Femur (tissue), 1 donor: ENCODE measurements at regions not wholly inside any gene's neighbourhood (a gene's known extent, or its start where the extent isn't known, plus 50 kb on each side); places are given as distances from the start of the nearest gene placed in this dataset.

Experiments
- DNase-seq: peaks from one replicate; pipeline ENCODE4 v3.0.0-alpha.2; 2017

DNA sequence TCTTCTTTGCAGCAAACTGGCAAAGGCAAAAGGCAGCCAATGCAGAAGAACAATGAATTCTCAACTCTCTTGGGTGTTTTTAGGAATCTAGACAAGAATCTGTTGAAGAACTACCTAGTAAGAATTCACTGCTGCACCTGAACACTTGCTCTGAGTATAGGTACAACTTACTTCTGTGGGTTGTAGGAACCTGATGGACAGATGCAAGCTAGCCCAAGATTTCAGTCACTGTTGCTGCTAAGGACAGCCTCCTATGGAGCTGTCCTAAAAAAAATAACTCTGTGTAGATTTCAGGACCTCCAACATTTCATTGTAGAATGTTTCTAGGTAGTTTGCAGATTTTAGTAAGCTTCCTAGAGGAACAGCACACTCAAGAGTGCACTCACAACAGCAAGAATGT is 363.5 kb downstream of the CBLN2 start:
- DNase-seq, result no peak

DNA sequence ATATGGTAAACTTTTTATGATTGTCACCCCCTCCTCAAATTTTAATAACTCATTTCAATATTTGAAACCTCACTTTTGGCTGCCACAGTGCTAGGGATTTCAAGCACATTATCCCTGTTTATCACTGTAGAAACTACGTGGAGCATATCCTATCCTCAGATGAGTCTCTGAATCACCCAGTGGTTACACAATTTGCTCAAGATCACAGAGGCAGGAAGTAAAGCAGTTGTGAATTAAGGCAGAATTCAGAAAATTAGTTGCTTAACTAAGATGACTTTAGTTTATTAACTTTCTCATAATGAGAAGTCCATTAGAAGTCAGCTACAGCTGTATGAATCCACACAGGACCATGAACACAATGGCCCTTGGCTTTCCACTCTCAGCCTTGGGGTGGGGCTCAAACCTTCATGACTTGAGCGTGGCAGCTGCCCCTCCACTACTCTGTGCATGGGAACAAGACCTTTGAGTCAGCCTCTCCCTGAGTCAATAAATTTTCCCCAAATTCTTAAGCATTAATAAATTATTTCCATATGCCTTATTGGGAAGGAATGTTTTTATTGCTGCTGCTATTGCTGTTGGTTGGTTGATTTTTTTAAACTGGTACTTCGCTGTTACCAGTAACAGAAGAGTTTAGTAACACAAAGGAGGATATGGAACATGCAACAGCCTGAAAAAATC is 369.0 kb downstream of the CBLN2 start:
- DNase-seq, result no peak

DNA sequence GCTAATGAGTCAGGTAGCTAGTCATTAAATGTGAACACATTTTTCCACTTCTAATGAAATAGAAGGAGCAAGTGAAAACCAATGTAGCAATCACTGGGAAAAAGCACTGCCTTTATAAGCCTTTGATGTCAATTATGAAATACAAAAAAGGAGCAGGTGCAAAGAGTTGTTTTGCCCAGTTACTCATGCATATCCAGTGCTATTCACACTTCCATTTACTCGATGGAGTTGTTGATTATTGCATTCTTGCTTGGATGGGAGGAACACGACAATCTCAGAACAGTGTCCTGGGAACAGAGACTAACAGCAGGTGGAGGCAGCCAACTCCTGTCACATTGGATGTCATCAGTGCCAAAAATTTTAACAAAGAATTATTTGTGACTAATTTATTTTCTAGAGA is 372.5 kb downstream of the CBLN2 start:
- no peak for DNase-seq

DNA sequence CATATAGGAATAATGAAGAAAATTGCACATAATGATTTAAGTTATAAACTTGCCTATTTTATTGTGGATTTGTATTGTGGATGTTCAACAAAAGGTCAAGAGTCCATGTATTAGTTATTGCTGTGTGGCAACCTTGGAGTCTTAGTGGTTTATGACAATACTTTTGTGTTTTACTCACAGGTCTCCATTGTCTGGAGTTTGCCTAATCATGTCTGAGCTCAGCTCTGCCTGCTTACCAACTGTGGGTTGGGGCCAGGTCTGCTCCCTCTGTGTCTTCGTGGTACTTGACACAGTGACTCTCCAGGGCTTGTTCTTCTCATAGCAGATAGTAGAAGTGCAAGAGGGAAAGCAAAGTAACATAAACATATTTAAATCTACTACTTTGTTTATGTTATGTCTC is 382.5 kb downstream of the CBLN2 start:
- DNase-seq, result no peak

DNA sequence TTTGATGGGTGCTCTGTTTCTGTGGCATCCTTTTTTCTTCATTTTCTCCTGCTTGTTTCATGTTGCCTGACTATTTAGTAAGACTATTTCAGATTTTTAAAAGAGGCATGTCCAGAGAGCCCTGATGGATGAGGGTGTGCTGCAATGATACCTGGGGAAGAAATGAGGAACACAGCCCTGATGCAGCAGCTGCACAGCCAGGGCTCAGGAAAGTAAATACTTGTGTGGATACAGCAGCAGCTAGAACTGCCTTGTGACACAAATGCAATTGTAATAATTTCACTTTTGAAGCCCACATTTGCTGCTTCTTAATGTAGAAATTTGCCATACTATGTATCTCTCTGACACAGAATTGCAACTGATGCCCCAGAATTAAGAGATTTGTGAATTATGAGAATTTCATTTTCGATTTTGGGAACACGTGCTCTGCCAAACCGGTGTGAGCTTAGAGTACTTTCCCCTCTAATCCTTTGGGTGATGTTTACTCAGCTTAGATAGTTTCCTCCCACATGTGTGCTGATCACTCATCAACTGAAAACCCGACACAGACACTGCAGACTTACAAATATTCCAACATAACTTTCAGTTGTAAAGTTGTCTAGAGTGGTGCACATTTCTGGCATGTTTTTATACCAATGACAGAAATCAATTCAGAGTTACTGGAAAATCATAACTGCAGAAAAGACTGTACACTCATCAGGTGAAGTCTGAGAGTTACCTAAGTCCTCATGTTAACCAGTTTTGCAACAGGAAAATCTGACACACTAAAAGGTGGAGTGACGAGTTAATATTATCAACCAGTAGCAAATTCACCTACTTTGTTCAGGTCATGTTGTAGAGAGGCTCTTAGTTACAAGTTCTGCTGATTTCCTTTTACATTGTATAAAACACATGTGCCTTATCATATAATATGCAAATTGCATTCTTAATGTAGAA is 383.4 kb downstream of the CBLN2 start:
- no peak for DNase-seq

DNA sequence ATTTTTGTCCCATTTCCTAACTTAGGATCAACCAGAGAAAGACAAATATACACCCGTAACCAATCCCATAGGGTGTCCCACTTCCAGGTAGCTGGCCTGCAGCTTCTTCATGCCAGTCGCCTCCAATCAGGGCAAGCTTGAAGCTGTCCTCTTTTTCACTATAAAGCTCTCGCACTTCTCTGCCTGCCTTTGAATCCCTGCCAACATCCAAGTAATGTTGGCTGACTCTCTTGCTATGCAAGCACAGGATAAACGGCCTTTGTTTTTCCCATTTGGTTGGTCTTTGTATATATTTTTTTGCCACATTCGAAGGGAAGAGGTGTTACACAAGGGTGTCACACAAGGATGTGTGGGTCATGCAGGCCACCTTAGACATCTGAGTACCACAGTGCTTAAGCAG is 388.8 kb downstream of the CBLN2 start:
- DNase-seq, result no peak

DNA sequence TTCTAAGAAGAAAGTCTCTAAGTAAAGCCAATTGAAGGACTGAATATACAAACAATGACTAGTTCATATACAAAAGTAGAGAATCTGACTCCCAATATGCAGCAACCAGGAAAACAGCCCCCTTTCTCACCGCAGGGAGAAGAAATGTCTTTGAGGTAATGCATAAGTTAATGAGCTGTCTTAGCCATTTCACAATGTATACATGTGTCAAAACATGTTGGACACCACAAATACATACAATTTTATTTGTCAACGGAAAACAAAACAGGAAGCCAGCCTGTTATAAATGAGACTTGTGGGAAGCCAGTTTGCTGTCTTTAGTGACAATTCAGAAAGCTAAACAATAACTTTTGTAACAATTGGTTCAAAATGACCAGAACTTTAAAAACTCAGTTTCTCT is 389.2 kb downstream of the CBLN2 start:
- no peak for DNase-seq

DNA sequence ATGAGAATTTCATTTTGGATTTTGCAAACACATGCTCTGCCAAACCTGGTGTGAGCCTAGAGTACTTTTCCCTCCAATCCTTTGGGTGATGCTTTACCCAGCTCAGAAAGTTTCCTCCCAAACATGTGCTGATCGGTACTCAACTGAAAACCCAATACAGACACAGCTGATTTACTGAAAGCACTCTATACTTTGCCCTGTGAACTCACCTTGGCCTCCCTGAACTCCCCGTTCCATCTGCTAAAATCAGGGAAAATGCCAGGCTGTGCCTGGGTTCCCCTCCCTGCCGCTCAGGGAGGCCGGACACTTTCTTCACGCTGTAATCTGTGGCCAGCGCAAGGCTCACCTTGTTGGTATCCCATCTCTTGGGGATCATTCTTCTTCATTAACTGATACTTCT is 391.2 kb downstream of the CBLN2 start:
- no peak for DNase-seq

DNA sequence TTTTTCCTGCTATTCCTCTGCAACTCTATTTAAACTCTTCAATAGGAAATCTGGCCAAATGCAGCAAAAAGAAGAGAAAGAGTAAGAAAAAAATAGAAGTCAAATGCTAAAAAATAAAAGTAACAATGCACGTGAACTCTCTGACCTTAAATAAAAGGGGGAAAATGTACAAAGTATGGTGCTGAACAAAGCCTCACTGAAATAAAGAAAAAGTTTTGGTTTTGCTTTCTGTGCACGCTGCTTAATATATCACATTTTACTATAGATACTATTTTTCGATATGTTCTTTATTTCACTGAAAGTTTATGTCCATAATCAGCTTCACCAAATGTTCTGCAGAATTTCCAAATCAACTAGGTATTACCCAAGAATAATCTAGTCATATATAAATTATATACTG is 396.3 kb downstream of the CBLN2 start:
- DNase-seq, result no peak

DNA sequence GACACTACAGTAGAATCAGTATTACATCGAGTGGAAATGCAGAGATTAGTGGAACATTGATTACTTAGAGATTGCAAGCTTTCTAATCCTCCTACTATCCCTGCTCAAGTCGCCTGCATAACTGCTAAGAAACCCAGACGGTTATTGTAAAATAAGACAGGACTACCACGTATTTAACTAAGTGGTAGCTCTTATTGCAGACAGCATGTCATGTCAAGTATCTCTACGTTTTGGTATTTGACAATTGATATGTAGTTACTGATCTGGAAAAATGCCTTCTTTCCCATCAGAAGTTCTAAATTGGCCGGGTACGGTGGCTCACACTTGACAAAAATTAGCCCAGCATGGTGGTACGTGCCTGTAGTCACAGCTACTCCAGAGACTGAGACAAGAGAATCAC is 404.1 kb downstream of the CBLN2 start:
- DNase-seq, result no peak

DNA sequence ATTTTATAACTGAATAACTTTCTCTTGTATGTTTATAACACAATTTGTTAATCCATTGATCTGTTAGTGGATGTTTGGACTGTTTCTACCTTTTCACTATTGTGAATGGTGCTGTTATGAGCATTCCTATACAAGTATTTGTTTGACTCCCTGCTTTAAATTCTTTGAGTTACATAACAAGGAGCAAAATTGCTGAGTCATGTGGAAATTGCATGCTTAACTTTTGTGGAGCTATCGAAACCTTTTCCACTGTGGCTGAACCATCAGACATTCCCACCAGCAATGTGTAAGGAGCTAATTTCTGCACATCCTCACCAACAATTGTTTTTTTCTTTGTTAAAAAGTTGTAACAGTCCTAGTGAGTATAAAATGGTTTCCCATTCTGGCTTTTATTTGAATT is 415.5 kb downstream of the CBLN2 start:
- DNase-seq, result no peak

DNA sequence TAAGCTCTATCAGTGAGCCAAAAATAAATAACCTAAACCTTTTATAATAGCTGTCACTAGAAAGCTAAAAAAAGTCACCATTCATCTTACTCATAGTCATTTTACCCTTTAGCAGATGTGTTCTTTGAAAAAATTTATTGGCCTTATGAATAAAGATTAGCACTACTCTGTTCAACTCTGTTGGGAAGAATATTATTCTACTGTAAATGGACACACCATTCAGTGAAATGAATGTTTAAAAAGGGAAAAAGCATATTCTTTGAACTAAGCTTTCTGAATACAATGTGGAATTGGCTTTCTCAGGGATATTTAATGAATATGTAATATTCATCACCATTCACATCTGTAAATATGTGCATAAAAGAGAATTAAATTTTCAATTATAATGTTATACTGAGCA is 422.0 kb downstream of the CBLN2 start:
- no peak for DNase-seq

DNA sequence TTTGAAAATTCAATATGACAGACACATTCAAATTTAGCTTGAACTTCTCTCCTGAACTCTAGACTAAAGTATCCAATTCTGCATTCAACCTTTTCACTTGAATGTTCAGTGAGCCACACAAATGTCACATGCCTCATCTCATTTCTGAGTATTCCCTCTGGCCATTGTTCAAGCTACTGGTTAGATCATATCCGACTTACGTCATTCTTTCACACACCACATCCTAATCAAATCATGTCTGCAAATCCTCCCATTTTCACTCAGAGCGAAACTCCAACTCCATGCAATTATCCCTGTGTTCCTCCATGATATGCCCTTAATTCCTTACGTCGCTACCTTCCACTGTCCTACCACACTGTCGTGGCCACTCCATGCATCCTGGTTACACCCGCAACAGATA is 425.1 kb downstream of the CBLN2 start:
- DNase-seq, result no peak

DNA sequence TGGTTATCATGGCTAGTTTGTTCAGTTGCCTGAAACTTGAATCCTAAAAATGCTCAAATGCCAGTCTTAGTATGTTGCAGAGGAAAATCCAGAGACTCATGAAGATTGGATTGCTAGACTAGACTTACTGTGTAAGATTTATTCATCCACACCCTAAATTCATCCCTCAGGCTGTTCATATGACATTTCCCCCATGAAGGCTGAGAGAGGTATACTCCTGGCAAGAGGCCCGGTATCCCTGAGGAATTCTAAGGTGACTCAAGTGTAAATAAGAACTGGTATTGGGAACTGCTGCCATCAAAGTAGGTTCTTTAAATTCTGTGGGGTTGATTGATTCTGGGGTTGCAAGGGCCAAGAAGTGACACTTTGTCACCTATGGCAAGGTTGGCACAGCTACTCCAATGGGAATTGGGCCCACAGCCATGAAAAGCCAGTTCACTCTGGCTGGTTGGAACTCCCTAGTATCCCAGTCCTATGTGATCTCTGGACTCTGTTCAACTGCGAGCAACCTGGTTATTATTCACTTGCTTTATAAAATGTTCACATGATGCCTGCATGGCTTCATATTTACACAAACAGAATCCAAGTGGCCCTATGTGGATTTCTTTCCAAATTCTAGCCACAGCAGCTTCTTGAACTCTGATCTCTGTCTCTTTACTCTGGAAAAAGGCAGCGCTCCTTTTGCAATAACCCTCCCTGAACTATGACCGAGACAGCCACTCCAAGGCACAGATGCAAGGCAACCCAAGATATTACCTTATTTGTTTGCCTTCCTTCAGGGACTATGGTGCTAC is 429.1 kb downstream of the CBLN2 start:
- no peak for DNase-seq

DNA sequence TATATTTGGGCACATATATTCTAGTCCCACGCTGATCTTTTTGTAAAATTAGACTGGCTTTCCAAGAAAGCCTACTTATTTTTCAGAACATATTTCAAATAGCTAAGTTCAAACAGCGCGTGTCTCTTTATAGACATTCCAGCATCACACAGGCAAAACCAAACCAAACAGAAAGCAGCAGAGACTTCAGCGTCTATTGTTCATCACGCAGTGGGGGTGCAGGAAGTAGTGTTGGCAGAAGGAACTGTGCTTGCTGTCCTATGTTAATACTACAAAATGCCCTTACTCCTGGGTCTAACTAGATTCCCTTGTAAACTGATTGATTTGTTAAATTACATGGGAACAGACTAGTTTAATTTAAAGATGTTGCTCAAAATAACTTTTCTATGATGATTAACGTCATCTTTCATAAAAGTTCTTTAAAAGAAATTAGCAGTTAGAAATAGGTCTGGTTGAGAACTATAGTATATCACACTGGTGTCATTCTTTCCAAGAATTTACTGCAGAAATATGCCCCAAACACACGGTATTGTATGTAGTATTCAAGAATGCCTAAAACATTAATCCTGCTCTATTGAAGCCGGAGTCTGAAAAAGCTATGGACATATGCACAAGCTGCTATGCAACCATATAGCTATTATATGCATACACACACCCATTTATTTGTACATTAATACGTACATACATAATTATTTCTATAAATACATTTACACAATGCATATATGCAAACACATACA is 436.3 kb downstream of the CBLN2 start:
- peak; percentile 26 for DNase-seq

DNA sequence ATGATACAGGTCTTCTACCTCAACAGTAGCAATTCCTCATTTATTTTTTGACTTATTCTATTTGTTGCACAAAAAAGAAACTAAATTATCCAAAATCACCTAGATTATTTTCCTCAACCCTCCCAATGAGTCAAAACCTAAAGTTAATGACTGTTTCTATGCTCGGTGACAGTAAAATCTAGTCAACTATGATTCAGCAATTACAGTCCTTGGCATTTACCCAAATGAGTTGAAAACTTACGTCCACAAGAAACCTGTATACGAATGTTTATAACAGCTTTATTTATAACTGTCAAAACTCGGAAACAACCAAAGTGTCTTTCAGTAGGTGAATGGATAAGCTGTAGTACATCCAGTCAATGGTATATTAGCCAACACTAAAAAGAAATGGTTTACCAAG is 439.3 kb downstream of the CBLN2 start:
- DNase-seq, result no peak

DNA sequence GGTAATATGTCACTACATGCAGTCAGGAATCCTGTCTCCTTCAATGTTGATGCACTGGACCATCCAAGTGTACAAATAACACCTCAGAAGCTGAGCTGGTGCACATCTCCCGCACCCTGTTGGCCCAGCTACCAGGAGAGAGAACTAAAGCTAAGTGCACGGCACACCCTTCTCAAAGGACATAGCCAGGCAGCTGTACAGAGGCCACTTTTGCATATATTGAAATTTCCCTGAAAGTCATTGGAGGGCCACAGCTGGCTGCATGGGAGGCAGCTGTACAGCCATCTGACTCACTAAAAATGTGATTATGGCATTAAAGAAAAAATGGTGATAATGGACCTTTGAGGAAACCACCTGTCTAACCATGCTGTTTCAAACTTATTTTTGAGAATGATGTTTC is 441.7 kb downstream of the CBLN2 start:
- DNase-seq, result no peak

DNA sequence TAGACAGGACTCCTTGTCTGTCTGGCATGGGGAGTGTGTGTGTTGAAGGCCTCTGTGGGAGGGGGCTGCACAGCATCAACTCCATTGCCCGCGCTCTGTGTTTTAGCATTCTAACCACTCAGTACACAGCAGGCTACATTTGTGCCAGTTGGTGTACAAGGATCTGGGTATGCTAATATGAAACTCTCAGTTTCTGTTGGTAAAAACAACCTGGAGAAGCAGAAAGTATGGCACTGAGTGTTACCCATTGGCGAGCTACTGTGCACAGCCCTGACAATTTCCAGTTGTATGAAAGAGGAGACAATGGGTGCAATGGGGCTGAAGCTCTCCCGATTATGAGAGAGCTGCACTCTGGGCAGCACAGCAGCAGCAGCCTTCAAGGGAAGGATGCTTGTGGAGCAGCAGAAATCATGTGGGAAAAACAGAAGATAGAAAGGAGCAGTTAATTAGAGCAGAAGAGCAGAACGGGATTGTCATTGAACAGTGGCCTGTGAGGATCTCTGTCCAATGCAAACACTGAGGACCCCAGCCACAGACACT is 443.6 kb downstream of the CBLN2 start:
- DNase-seq, result no peak

DNA sequence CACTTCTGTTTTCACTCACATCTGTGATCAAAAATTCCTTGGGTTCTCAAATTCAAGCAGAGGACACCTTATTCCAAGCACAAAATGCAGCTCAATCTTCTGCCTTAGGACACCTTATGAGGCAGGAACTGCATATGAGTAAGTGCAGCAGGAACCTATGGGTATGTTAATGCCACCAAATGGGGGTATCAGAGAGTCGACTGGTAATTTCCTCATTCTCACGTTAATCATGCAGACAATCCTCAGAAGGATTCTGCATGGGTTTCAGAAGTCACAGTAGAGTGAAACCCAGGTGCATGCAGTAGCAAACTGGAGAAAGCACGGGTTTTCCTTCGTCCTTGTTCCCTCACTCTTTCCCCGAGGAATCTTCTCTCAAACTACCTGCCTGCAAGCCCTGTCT is 452.8 kb downstream of the CBLN2 start:
- DNase-seq, result no peak

DNA sequence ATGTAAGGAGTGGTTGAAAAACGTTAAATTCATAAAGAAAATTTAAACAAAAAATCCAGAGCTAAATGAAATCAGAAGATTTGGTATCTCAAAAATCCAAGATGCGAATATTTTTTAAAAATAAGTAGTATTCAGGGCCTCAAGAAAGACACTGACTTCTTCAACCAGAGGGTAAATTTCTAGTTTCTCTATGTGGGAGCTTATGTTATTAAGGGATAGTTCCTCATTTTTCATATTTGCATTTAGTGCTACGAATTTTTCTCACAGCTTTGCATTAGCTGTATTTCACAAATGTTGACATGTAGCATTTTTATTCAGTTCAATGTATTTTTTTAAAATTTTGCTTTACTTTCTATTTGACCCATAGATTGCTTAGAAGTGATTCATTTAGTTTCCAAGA is 454.7 kb downstream of the CBLN2 start:
- DNase-seq, result no peak

DNA sequence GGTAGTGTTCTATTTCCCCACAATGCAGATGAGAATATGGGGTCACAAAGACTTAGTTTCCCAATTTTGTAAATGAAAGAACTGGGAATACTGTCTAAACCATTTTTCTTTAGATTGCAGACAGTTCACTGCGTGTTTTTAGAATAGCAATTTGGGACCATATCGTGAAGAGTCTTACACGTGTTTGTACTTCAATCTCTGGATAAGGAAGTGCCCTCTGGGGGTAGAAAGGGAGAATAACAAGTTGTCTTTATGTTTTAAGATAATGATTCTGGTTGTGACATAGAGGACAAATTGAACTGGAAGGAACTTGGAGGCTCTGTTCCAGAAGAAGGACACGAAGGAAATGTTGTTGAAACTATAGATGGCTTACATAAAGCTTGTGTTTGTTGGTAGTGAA is 457.7 kb downstream of the CBLN2 start:
- no peak for DNase-seq

DNA sequence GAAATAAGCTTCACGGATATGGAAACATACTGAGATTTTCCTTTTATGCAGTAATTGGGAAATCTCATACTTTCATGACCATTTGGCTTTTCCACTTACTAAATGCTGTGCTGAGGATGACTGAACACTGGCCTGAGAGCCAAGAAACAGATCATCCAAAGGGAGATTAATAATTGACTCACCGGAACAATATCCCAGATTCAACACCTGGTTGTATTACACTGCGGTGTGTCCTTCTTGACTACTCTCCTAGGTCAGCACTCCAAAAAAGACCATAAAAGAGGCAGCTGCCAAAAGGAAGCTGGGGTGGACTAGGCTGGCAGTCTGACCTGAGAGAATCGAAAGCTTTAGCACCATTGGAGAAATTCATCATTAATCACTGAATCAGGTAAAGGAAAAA is 469.1 kb downstream of the CBLN2 start:
- DNase-seq, result no peak

DNA sequence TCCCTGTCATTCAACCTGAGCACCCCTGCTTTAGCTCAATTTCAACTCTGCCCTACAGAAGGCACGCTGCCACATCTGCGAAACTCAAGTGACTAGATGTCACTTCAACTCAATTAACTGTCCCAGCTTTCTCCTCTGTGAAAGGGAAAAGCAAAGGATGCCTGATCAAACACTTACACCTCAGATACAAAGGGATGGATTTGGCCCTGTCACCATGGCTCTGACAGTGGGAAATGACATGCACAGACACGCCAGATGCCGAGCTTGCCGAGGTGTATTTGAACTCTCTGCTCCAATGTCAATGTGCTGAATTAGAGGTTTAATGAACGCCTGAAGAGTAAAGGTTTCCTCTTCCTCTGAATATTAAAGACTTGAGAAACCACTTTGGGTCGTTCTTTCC is 481.1 kb downstream of the CBLN2 start:
- no peak for DNase-seq
